HG03571 (cell line): ENCODE measurements at regions not wholly inside any gene's neighbourhood (a gene's known extent, or its start where the extent isn't known, plus 50 kb on each side); places are given as distances from the start of the nearest gene placed in this dataset.

Experiments used
- ATAC-seq: cut with Tn5 transposase; IDR thresholded peaks from one replicate; pipeline ENCODE4 v1.9.1; 2021; ENCODE audit not compliant: unreplicated experiment

- no peak for ATAC-seq
Measured at GRCh38 chr21:28663754-28664153, 328.9 kb downstream of the LTN1 start.

DNA sequence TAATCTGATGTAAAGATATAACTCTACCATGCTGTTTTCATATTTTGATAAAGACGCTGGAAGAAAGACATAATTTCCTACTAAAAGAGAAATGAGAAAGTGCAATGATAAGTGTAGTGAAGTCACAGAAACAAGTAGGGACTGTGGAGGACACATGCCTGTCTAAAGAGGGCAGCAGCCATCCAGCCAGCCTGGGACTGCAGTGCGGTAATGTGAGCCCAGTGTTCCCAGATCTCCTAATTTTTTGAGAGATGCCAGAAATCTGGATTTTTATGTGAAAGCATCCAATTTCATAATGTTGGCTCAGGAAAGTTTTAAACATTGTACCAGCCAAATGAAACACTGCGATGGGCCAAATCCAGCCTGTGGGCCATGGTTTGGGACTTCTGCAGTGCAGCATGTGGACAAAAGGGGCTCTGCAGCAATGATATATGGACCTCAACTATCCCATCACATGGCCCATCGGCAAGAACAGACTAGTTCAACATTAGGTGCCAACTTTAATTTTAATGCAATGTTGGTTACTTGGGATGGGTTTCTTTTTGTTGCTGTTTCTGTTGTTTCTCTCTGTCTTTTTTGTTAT is 329.5 kb downstream of the LTN1 start:
- ATAC-seq, result no peak

- no peak for ATAC-seq
Measured at GRCh38 chr21:28657566-28657965, 335.1 kb downstream of the LTN1 start.

- ATAC-seq, result no peak
Measured at GRCh38 chr21:28655471-28655870, 337.2 kb downstream of the LTN1 start.

DNA sequence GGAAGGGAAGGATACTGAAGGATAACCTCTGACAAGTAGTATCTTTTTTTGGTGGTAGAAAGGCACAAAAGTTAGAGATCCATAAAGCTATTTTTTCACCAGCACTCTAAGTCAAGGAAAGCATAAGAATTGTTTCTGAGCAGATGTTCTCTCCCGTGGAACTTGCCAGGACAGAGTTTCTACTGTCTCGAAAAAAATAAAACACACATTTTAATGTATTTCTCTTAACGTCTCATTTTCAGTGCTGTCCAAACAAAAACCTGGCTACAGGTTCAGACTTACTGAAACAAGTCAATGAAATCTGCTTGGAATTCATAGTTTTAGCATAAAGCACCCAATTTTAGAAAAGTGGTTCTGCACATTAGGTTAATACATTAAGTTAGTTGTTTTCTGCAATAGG is 338.3 kb downstream of the LTN1 start:
- no peak for ATAC-seq

- no peak for ATAC-seq
Measured at GRCh38 chr21:28644762-28645161, 347.9 kb downstream of the LTN1 start.

- ATAC-seq, result no peak
Measured at GRCh38 chr21:28642891-28643290, 349.8 kb downstream of the LTN1 start.

- no peak for ATAC-seq
Measured at GRCh38 chr21:28641731-28642130, 350.9 kb downstream of the LTN1 start.

- ATAC-seq, result no peak
Measured at GRCh38 chr21:28640326-28640725, 352.4 kb downstream of the LTN1 start.

- no peak for ATAC-seq
Measured at GRCh38 chr21:28639737-28640136, 352.9 kb downstream of the LTN1 start.

DNA sequence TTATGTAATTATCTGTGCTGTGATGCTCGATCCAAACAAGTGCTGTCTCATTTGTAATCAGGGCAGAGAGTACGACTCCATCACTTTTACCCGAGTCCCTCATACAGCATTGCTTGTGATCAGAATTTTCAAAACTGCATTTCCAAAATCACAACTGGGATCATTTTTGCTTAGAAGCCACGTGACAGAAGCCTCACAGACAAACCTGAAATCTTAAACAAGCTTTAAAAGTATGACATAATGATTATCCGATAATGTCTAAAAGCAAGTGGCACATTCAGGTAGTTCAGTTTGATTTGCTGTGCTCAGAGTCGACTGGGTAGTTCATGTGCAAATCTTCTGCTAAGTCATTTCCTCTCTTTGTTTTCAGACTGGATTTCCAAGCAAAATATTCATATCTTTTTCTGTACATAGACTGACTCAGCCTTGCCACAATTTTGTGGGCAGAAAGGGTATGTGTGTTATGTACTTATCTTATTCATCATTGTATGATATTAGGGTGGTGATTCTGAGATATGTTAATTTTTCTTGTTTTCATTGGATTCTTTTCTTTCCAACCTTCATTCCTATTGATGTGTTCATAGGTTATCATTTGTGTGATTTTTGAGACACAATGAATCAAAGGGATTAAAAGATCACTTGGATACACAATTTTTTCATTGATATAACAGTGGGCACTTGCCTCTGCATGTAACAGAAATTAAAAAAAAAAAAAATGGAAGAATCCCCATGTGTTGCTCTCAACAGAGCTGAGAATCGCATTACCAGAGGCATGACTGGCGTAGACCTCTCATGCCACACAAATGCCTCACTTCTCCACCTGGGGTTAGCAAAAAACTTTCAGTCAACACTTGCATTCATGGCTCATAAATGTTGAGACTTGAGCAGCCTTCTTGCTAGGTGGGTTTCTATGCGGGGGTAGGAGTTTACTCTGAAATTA is 355.7 kb downstream of the LTN1 start:
- ATAC-seq, result no peak

DNA sequence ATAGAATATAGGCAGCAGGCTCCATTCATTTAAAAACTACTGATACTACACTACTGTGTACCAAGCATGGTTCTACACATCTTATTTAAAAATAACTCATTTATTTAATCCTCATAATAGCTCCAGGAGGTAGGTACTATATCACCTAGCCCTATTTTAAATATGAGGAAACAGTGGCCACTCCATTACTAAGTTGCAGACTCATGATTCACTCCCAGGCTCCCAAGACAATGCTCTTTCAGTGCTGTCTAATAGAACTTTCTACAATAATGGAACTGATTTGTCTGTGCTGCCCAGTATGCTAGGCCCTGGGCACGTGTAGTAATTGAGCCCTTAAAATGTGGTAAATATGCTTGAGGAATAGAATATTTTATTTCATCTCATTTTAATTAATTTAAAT is 357.1 kb downstream of the LTN1 start:
- ATAC-seq, result no peak

DNA sequence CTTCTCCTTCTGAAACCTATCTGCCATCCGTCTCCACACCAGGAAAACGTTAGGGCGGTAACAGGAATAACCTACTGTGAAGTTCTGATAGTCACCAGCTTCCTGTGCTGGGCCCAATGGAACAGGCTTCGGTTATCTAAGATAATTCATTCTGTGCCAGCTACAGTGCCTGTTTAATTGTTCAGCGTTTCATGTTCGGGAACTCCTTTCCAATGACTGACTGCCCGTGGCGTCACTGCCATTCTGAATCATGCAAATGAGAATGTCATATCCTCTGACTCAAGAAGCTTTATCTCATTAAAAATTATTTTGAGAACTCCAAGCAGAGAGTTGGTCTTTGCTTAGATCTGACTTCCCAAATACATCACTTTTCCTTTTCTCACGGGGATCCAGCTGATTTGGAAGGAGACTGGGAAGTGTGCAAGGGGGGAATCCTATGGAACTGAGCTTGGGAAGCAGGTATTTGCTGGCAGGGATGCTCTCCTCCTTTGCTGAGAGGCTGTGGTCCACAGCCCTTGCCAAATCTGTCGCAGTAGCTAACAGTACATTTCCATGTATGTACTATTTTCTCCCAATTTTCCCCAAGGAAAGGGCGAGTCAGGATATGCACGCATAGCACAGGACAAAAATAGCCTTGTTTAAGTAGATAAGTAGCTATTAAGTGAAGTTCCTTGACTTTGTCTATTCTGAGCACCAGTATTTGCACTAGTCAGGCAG is 358.7 kb downstream of the LTN1 start:
- no peak for ATAC-seq

GRCh38 chr21:28632755-28633408 is 359.8 kb downstream of the LTN1 start:
- no peak for ATAC-seq

DNA sequence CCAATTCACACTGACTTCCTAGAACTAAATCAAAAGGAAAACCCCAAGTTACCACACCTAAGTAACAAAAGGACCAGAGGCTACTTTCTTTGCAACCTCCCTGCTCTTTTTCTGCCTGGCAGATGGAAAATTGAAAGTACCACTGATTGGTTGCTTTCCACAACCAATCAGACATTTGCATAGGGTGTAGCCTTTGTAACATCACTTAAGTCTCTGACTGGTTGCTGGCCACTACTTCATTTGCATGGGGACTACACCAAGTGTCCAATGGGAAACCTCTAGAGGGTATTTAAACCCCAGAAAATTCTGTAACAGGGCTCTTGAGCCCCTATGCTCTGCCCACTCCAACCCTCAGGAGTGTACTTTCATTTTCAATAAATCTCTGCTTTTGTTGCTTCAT is 365.0 kb downstream of the LTN1 start:
- no peak for ATAC-seq

DNA sequence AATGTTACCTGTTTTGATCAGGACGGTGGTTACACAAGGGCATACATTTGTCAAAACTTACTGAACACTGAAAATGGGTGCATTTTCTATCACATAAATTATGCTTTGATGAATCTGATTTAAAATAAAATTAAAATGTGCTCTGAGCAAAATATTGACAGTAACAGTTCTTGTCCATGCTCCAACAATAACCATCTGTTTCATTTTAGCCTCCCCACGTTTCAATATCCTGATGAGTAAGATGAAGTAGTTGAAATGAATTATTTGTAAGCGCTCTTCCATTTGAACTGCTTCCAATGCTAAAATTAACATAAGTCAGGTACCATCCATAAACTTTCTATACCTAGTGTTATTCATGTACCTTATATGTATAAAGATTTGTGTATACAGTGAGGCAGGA is 365.4 kb downstream of the LTN1 start:
- ATAC-seq, result no peak

DNA sequence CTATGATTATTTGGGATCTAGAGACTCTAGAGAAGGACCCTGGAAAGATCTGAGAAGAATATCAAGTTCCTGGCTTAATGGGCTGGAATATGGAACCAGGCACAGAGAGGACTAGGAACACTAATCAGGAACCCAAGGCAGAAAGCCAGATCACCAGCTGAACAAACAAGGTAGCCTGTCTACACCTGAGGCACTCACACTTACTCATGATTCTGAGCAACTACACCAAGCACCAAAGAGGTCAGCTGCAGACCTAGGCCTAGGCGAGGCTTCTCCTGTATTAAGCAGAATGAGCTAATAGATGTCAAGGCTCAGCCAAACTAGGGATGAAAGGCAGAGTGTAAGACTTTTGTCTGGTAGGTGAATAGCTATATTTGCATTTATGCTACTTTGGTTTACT is 368.1 kb downstream of the LTN1 start:
- ATAC-seq, result no peak

GRCh38 chr21:28617300-28617699 is 375.4 kb downstream of the LTN1 start:
- no peak for ATAC-seq

GRCh38 chr21:28615276-28615675 is 377.4 kb downstream of the LTN1 start:
- ATAC-seq, result no peak

DNA sequence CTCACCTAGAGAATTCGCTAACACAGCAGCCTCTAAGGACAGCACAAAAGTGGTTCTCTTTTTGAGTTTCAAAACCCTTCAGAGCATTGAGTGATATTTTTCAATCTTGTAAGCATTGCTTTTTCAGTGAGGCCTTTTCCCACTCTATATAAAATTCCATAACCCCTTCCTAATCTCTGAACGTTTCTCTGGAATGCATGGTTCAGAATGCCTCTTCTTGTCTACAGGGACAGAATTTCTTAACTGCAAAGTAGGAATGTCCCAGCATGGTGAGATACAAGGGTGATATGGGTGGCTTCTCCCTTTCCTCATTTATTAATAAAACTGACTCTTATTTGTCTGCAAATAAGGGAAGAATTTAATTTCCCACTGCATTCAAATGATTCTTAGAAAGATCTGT is 377.9 kb downstream of the LTN1 start:
- ATAC-seq, result no peak

- no peak for ATAC-seq
Measured at GRCh38 chr21:28608646-28609045, 384.0 kb downstream of the LTN1 start.
